WTC11 (cell line): ENCODE measurements at regions not wholly inside any gene's neighbourhood (a gene's known extent, or its start where the extent isn't known, plus 50 kb on each side); places are given as distances from the start of the nearest gene placed in this dataset.
A peak's percentile ranks its signal among the peaks of the same experiment; 100 is the strongest.
"Not testable (repeated sequence)": the region's sequence is repeated elsewhere in the genome, so short reads cannot be mapped to it uniquely, and the experiment has no call there.

Experiments
- ATAC-seq: fragments of 200-7000 bp; cut with Tn5 transposase; 2 replicates; pipeline ENCODE4 v1.10.0; 2021; ENCODE audit warnings: mild to moderate bottlenecking, moderate library complexity
- CTCF ChIA-PET: fragments of 300-600 bp; sonication (Branson Sonifier 250); formaldehyde crosslinking; loops from one replicate; lab custom pipeline; 2021; ENCODE audit warnings: antibody characterized with exemption; lab: Charles Lee
- POLR2A ChIA-PET: fragments of 350-600 bp; sonication (Branson Sonifier 250); formaldehyde crosslinking; loops from one replicate; lab custom pipeline; 2021; ENCODE audit warnings: antibody characterized with exemption; lab: Charles Lee
- DNase-seq: peaks from one replicate; pipeline ENCODE4 v3.0.0; 2021; ENCODE audit warnings: low spot score
- H3K27ac Mint-ChIP-seq: 2 replicates; pipeline ENCODE4 v1.8.0; 2021; ENCODE audit warnings: mixed read lengths
- H3K27me3 Mint-ChIP-seq: 2 replicates; pipeline ENCODE4 v1.8.0; 2021; ENCODE audit warnings: low read depth, mild to moderate bottlenecking, moderate library complexity, mixed read lengths
- H3K36me3 Mint-ChIP-seq: 2 replicates; pipeline ENCODE4 v1.8.0; 2021; ENCODE audit warnings: mixed read lengths
- H3K4me1 Mint-ChIP-seq: 2 replicates; pipeline ENCODE4 v1.8.0; 2022; ENCODE audit warnings: mixed read lengths
- H3K4me3 Mint-ChIP-seq: 2 replicates; pipeline ENCODE4 v1.8.0; 2021; ENCODE audit warnings: mild to moderate bottlenecking, moderate library complexity, mixed read lengths
- H3K9me3 Mint-ChIP-seq: 2 replicates; pipeline ENCODE4 v1.8.0; 2021; ENCODE audit warnings: mixed read lengths
- ATF3 ChIP-seq: sonication (generic); formaldehyde crosslinking; conservative IDR thresholded peaks from 2 replicates; pipeline ENCODE4 v1.8.1; 2022; ENCODE audit warnings: mild to moderate bottlenecking, missing genetic modification reagents
- E2F5 ChIP-seq: sonication (generic); formaldehyde crosslinking; IDR thresholded peaks from 2 replicates; pipeline ENCODE4 v1.8.1; 2022; ENCODE audit warnings: mild to moderate bottlenecking, moderate library complexity, missing genetic modification reagents
- EMX1 ChIP-seq: fragments of 250-450 bp; sonication (Bioruptor Pico); IDR thresholded peaks from 2 replicates; pipeline ENCODE4 v1.8.0; 2021; ENCODE audit warnings: mild to moderate bottlenecking
- FOXJ3 ChIP-seq: sonication (generic); formaldehyde crosslinking; IDR thresholded peaks from 2 replicates; pipeline ENCODE4 v1.9.0; 2021; ENCODE audit warnings: missing genetic modification reagents, mild to moderate bottlenecking, borderline replicate concordance
- FOXK1 ChIP-seq: sonication (generic); formaldehyde crosslinking; IDR thresholded peaks from 2 replicates; pipeline ENCODE4 v1.8.0; 2022; ENCODE audit warnings: mild to moderate bottlenecking, moderate library complexity, missing genetic modification reagents
- FOXP1 ChIP-seq: sonication (generic); formaldehyde crosslinking; IDR thresholded peaks from 2 replicates; pipeline ENCODE4 v1.8.0; 2022; ENCODE audit warnings: missing genetic modification reagents, mild to moderate bottlenecking, moderate library complexity, borderline replicate concordance
- GABPB1 ChIP-seq: sonication (generic); formaldehyde crosslinking; IDR thresholded peaks from 2 replicates; pipeline ENCODE4 v1.8.1; 2023; ENCODE audit warnings: mild to moderate bottlenecking, missing genetic modification reagents
- GTF2I ChIP-seq: fragments of 250-450 bp; sonication (Bioruptor Pico); conservative IDR thresholded peaks from 2 replicates; pipeline ENCODE4 v1.4.0; 2021; ENCODE audit warnings: mild to moderate bottlenecking
- IRF1 ChIP-seq: sonication (generic); formaldehyde crosslinking; IDR thresholded peaks from 2 replicates; pipeline ENCODE4 v1.8.0; 2023; ENCODE audit warnings: missing genetic modification reagents
- JAZF1 ChIP-seq: fragments of 250-450 bp; sonication (Bioruptor Pico); IDR thresholded peaks from 2 replicates; pipeline ENCODE4 v1.9.0; 2021; ENCODE audit warnings: moderate library complexity, mild to moderate bottlenecking, inconsistent platforms
- KAT7 ChIP-seq: sonication (generic); formaldehyde crosslinking; IDR thresholded peaks from 2 replicates; pipeline ENCODE4 v1.8.1; 2023; ENCODE audit warnings: missing genetic modification reagents, mild to moderate bottlenecking, borderline replicate concordance
- OVOL2 ChIP-seq: fragments of 250-450 bp; sonication (Bioruptor Pico); IDR thresholded peaks from 2 replicates; pipeline ENCODE4 v1.9.0; 2021; ENCODE audit warnings: mild to moderate bottlenecking, borderline replicate concordance
- SP1 ChIP-seq: sonication (generic); formaldehyde crosslinking; conservative IDR thresholded peaks from 2 replicates; pipeline ENCODE4 v1.8.1; 2022; ENCODE audit warnings: missing genetic modification reagents
- STAT6 ChIP-seq: sonication (generic); formaldehyde crosslinking; conservative IDR thresholded peaks from 2 replicates; pipeline ENCODE4 v1.8.1; 2023; ENCODE audit warnings: mild to moderate bottlenecking, low read depth, missing genetic modification reagents, moderate library complexity
- TP53 ChIP-seq: sonication (generic); formaldehyde crosslinking; IDR thresholded peaks from 2 replicates; pipeline ENCODE4 v1.8.1; 2023; ENCODE audit warnings: mild to moderate bottlenecking, missing genetic modification reagents
- ZNF121 ChIP-seq: sonication (generic); formaldehyde crosslinking; IDR thresholded peaks from 2 replicates; pipeline ENCODE4 v1.8.0; 2023; ENCODE audit warnings: missing genetic modification reagents
- ZNF138 ChIP-seq: sonication (generic); formaldehyde crosslinking; conservative IDR thresholded peaks from 2 replicates; pipeline ENCODE4 v1.8.1; 2022; ENCODE audit warnings: mild to moderate bottlenecking, moderate library complexity, missing genetic modification reagents
- ZNF396 ChIP-seq: fragments of 250-450 bp; sonication (Bioruptor Pico); IDR thresholded peaks from 2 replicates; pipeline ENCODE4 v1.8.0; 2021; ENCODE audit warnings: mild to moderate bottlenecking, moderate library complexity, borderline replicate concordance
- ZNF416 ChIP-seq: fragments of 250-450 bp; sonication (Bioruptor Pico); IDR thresholded peaks from 2 replicates; pipeline ENCODE4 v1.9.0; 2021; ENCODE audit warnings: mild to moderate bottlenecking, inconsistent platforms
- ZNF425 ChIP-seq: fragments of 250-450 bp; sonication (Bioruptor Pico); conservative IDR thresholded peaks from 2 replicates; pipeline ENCODE4 v1.9.0; 2021; ENCODE audit warnings: mild to moderate bottlenecking
- ZSCAN18 ChIP-seq: fragments of 250-450 bp; sonication (Bioruptor Pico); IDR thresholded peaks from 2 replicates; pipeline ENCODE4 v2.1.2; 2022; ENCODE audit warnings: mild to moderate bottlenecking, moderate library complexity

- H3K36me3 Mint-ChIP-seq, result peaks cover 2% of the 10 kb centered on the region; the same call in 1 of the 2 replicates
- no peak for DNase-seq
- no peak for ATAC-seq
- H3K27ac Mint-ChIP-seq, result no peak overlapping the region
- peaks cover 3% of the 10 kb centered on the region; the same call in 1 of the 2 replicates for H3K9me3 Mint-ChIP-seq
- POLR2A ChIA-PET, result no interaction called here
- CTCF ChIA-PET, result interaction anchor here (0.5 to 1.6 kb wide), 4 partner anchors 9 to 261 kb away, joined by 3 to 5 read pairs (median 4); no protein-coding TSS in a partner anchor
- H3K4me1 Mint-ChIP-seq, result peaks cover 28% of the 10 kb centered on the region
- no peak for TF ChIP-seq STAT6 (CRISPR knock-in tag)
- TF ChIP-seq ZNF138, result no peak
- no peak for TF ChIP-seq ATF3
- TF ChIP-seq OVOL2, result no peak
- TF ChIP-seq ZSCAN18 (CRISPR knock-in tag), result no peak
- TF ChIP-seq EMX1 (CRISPR knock-in tag), result no peak
- no peak for TF ChIP-seq FOXK1 (CRISPR knock-in tag)
- TF ChIP-seq ZNF416 (CRISPR knock-in tag), result no peak
- TF ChIP-seq FOXJ3, result no peak
- H3K27me3 Mint-ChIP-seq, result no peaks in the 10 kb centered on the region
- no peak overlapping the region for H3K4me3 Mint-ChIP-seq
These were observed 370.7 kb downstream of the GPAT3 start for GRCh38 chr4:83906561-83906960.

GRCh38 chr4:83905952-83906351 is 370.0 kb downstream of the GPAT3 start:
- ChIA-PET POLR2A (no interaction called here), CTCF (interaction anchor here (0.5 to 1.6 kb wide), 6 partner anchors 9 to 339 kb away, joined by 3 to 5 read pairs (median 4); no protein-coding TSS in a partner anchor)
- peak; percentile 86 for ATAC-seq
- H3K27ac Mint-ChIP-seq, result no peak overlapping the region
- no peak overlapping the region for H3K4me3 Mint-ChIP-seq
- H3K9me3 Mint-ChIP-seq, result peaks cover 3% of the 10 kb centered on the region; the same call in 1 of the 2 replicates
- no peak for TF ChIP-seq KAT7 (CRISPR knock-in tag)
- no peak for TF ChIP-seq JAZF1 (CRISPR knock-in tag)
- TF ChIP-seq ZNF121 (CRISPR knock-in tag), result peak; percentile 75; the same call in 1 of the 2 replicates
- H3K27me3 Mint-ChIP-seq, result no peaks in the 10 kb centered on the region
- H3K4me1 Mint-ChIP-seq, result peaks cover 27% of the 10 kb centered on the region
- peak; percentile 48 for DNase-seq
- peaks cover 2% of the 10 kb centered on the region; the same call in 1 of the 2 replicates for H3K36me3 Mint-ChIP-seq

- H3K9me3 Mint-ChIP-seq, POLR2A ChIA-PET, H3K27ac Mint-ChIP-seq, CTCF ChIA-PET, H3K36me3 Mint-ChIP-seq, H3K4me3 Mint-ChIP-seq, H3K27me3 Mint-ChIP-seq, DNase-seq, ATAC-seq: not testable (repeated sequence)
- H3K4me1 Mint-ChIP-seq, result peaks cover 12% of the 10 kb centered on the region
These were observed 367.8 kb downstream of the GPAT3 start for GRCh38 chr4:83903740-83904139.

- no peak for ATAC-seq
- Mint-ChIP-seq H3K36me3 (no peaks in the 10 kb centered on the region), H3K4me1 (peaks cover 11% of the 10 kb centered on the region), H3K9me3 (no peaks in the 10 kb centered on the region), H3K4me3 (no peak overlapping the region), H3K27me3 (no peaks in the 10 kb centered on the region), H3K27ac (no peak overlapping the region)
- ChIA-PET POLR2A (no interaction called here), CTCF (interaction anchor here (0.7 to 1.5 kb wide), 2 partner anchors 9 to 14 kb away, joined by 3 read pairs; no protein-coding TSS in a partner anchor)
- DNase-seq, result no peak
- TF ChIP-seq E2F5 (CRISPR knock-in tag) (no peak), FOXP1 (CRISPR knock-in tag) (no peak), GABPB1 (CRISPR knock-in tag) (no peak), TP53 (CRISPR knock-in tag) (no peak), SP1 (CRISPR knock-in tag) (no peak), IRF1 (CRISPR knock-in tag) (no peak), ZNF425 (no peak), ZNF396 (CRISPR knock-in tag) (no peak), GTF2I (no peak), KAT7 (CRISPR knock-in tag) (no peak)
These were observed 358.9 kb downstream of the GPAT3 start for GRCh38 chr4:83894831-83895230.
